ENCODE measurements at regions not wholly inside any gene's neighbourhood (a gene's known extent, or its start where the extent isn't known, plus 50 kb on each side); places are given as distances from the start of the nearest gene placed in this dataset.
"Not testable (repeated sequence)": the region's sequence is repeated elsewhere in the genome, so short reads cannot be mapped to it uniquely, and the experiment has no call there.

GRCh38 chr1:223026639-223027038 lies 116.4 kb downstream of the TLR5 start:
- TF ChIP-seq CTCF (IDR thresholded peaks at IDR 0.05 in 2 of 3, conservative IDR thresholded peaks at IDR 0.05 in 1 of 3; ENCODE audit: borderline replicate concordance in 1 of 3, insufficient read depth in 1 of 3, low read depth in 2 of 3, low read length in 2 of 3); SP1 (IDR thresholded peaks at IDR 0.05; ENCODE audit: low read depth); RAD21 (IDR thresholded peaks at IDR 0.05; ENCODE audit: low read depth); POLR2A (IDR thresholded peaks at IDR 0.05; ENCODE audit: borderline replicate concordance, extremely low read depth, insufficient read depth, insufficient read length); EZH2phosphoT487 (IDR thresholded peaks at IDR 0.05; ENCODE audit: borderline replicate concordance); EZH2 (IDR thresholded peaks at IDR 0.05); ZNF274 (IDR thresholded peaks at IDR 0.05; ENCODE audit: low read depth, low read length); MAX (IDR thresholded peaks at IDR 0.05); REST (IDR thresholded peaks at IDR 0.05; ENCODE audit: low read depth); YY1 (IDR thresholded peaks at IDR 0.05; ENCODE audit: extremely low read depth, insufficient replicate concordance, low read depth, low read length); ELF1 (IDR thresholded peaks at IDR 0.05; ENCODE audit: borderline replicate concordance, low read depth): not testable (repeated sequence)
